WTC11 (cell line): ENCODE measurements at regions not wholly inside any gene's neighbourhood (a gene's known extent, or its start where the extent isn't known, plus 50 kb on each side); places are given as distances from the start of the nearest gene placed in this dataset.

ENCODE experiments used
- ATF3 ChIP-seq: sonication (generic); formaldehyde crosslinking; conservative IDR thresholded peaks from 2 replicates; pipeline ENCODE4 v1.8.1; 2022; ENCODE audit warnings: mild to moderate bottlenecking, missing genetic modification reagents
- USF1 ChIP-seq: sonication (generic); formaldehyde crosslinking; IDR thresholded peaks from 2 replicates; pipeline ENCODE4 v1.8.0; 2022; ENCODE audit warnings: mild to moderate bottlenecking, missing genetic modification reagents

- no peak for TF ChIP-seq ATF3
- no peak for TF ChIP-seq USF1
Measured at GRCh38 chr9:2288309-2288708, 273.2 kb downstream of the SMARCA2 start.
